ENCODE measurements at regions not wholly inside any gene's neighbourhood (a gene's known extent, or its start where the extent isn't known, plus 50 kb on each side); places are given as distances from the start of the nearest gene placed in this dataset.

GRCh38 chr2:52934323-52934898 lies 833.2 kb upstream of the CHAC2 start:
- no peak overlapping the region for H3K27ac ChIP-seq
- H3K4me3 ChIP-seq = no peak overlapping the region
- intact Hi-C loops (cut with DNase I; ENCODE audit: low total_unique reads) = no loop called here
- TF ChIP-seq, protein P1, sequence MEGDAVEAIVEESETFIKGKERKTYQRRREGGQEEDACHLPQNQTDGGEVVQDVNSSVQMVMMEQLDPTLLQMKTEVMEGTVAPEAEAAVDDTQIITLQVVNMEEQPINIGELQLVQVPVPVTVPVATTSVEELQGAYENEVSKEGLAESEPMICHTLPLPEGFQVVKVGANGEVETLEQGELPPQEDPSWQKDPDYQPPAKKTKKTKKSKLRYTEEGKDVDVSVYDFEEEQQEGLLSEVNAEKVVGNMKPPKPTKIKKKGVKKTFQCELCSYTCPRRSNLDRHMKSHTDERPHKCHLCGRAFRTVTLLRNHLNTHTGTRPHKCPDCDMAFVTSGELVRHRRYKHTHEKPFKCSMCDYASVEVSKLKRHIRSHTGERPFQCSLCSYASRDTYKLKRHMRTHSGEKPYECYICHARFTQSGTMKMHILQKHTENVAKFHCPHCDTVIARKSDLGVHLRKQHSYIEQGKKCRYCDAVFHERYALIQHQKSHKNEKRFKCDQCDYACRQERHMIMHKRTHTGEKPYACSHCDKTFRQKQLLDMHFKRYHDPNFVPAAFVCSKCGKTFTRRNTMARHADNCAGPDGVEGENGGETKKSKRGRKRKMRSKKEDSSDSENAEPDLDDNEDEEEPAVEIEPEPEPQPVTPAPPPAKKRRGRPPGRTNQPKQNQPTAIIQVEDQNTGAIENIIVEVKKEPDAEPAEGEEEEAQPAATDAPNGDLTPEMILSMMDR (IDR thresholded peaks at IDR 0.05 in 4 of 5, conservative IDR thresholded peaks at IDR 0.05 in 1 of 5) = no peak
- no peak for TF ChIP-seq POLR2A (IDR thresholded peaks at IDR 0.05)
- in situ Hi-C loops (cut with MboI; ENCODE audit: low sequenced_read_pairs in 4 of 4) = no loop called here
- ATAC-seq (no peak), DNase-seq (no peak)
- H3K36me3 ChIP-seq = no peaks in the 10 kb centered on the region
- H3K9me3 ChIP-seq = no peaks in the 10 kb centered on the region
- no peaks in the 10 kb centered on the region for H3K4me1 ChIP-seq
- no peaks in the 10 kb centered on the region for H3K27me3 ChIP-seq

DNA sequence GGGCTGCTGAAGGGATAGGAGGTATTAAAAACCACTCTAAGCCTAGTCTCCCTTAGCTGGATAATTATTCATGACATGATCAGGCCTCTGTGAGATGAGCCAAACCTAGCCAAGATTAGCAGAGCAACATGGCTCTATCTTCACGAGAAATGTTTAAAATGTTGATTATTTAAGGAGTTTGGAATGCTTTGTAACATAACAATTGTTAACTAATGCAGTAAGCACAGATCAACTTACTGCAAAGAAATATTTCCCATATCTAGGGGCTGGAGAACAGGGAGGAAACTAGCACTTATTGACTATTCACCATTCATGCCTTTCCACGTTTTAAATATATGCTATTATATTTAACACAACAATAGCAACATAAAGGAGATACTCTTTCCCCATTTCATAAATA lies 833.7 kb upstream of the CHAC2 start:
- H3K4me1 ChIP-seq = no peaks in the 10 kb centered on the region
- no peak overlapping the region for H3K4me3 ChIP-seq
- H3K36me3 ChIP-seq = no peaks in the 10 kb centered on the region
- no peaks in the 10 kb centered on the region for H3K27me3 ChIP-seq
- no peak for ATAC-seq
- no peak for DNase-seq
- TF ChIP-seq, protein P1 (IDR thresholded peaks at IDR 0.05 in 4 of 5, conservative IDR thresholded peaks at IDR 0.05 in 1 of 5) = no peak
- no peak for TF ChIP-seq POLR2A (IDR thresholded peaks at IDR 0.05)
- intact Hi-C loops (cut with DNase I; ENCODE audit: low total_unique reads) (no loop called here), in situ Hi-C loops (cut with MboI; ENCODE audit: low sequenced_read_pairs in 4 of 4) (no loop called here)
- no peaks in the 10 kb centered on the region for H3K9me3 ChIP-seq
- no peak overlapping the region for H3K27ac ChIP-seq

- Histone ChIP-seq H3K27ac (no peak overlapping the region), H3K9me3 (no peaks in the 10 kb centered on the region), H3K4me3 (no peak overlapping the region), H3K36me3 (no peaks in the 10 kb centered on the region), H3K4me1 (no peaks in the 10 kb centered on the region), H3K27me3 (no peaks in the 10 kb centered on the region)
- DNase-seq = no peak
- in situ Hi-C loops (cut with MboI; ENCODE audit: low sequenced_read_pairs in 4 of 4) (no loop called here), intact Hi-C loops (cut with DNase I; ENCODE audit: low total_unique reads) (no loop called here)
- ATAC-seq = no peak
- TF ChIP-seq POLR2A (IDR thresholded peaks at IDR 0.05) = no peak
- TF ChIP-seq, protein P1 (IDR thresholded peaks at IDR 0.05 in 4 of 5, conservative IDR thresholded peaks at IDR 0.05 in 1 of 5) = no peak
Observed at GRCh38 chr2:52931660-52932059, 835.9 kb upstream of the CHAC2 start.

DNA sequence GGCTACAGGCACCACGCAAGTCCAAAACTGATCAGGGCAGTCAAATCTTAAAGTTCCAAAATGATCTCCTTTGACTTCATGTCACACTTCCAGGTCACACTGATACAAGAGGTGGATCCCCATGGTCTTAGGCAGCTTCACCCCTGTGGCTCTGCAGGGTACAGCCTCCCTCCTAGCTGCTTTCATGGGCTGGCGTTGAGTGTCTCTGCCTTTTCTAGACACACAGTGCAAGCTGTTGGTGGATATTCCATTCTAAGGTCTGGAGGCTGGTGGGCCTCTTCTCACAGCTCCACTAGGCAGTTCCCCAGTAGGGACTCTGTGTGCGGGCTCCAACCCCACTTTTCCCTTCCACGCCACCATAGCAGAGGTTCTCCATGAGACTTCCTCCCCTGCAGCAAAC lies 838.2 kb upstream of the CHAC2 start:
- no peak for DNase-seq
- Histone ChIP-seq H3K9me3 (no peaks in the 10 kb centered on the region), H3K4me1 (no peaks in the 10 kb centered on the region), H3K4me3 (no peak overlapping the region), H3K27me3 (no peaks in the 10 kb centered on the region), H3K36me3 (no peaks in the 10 kb centered on the region), H3K27ac (no peak overlapping the region)
- in situ Hi-C loops (cut with MboI; ENCODE audit: low sequenced_read_pairs in 4 of 4) (no loop called here), intact Hi-C loops (cut with DNase I; ENCODE audit: low total_unique reads) (no loop called here)
- no peak for ATAC-seq
- TF ChIP-seq, protein P1 (IDR thresholded peaks at IDR 0.05 in 4 of 5, conservative IDR thresholded peaks at IDR 0.05 in 1 of 5) = no peak
- TF ChIP-seq POLR2A (IDR thresholded peaks at IDR 0.05) = no peak

DNA sequence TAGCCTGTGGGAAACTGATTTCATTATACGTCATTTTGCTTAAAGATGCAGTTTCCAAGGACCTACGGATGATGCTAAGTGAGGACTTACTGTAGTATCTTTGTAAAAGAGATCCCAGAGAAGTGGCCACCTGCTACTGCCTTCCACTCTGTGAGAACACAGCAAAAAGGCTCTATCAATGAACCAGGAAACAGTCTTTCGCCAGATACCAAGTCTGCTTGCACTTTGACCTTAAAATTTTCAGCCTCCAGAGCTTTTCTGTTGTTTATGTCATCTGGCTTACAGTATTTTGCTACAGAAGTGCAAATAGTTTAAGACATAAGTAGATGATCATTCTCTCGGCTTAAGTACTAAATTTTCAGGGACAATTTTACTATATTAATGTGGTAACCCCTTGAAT lies 847.9 kb upstream of the CHAC2 start:
- H3K4me3 ChIP-seq = no peak overlapping the region
- in situ Hi-C loops (cut with MboI; ENCODE audit: low sequenced_read_pairs in 4 of 4) = no loop called here
- intact Hi-C loops (cut with DNase I; ENCODE audit: low total_unique reads) = no loop called here
- no peaks in the 10 kb centered on the region for H3K4me1 ChIP-seq
- no peaks in the 10 kb centered on the region for H3K9me3 ChIP-seq
- H3K27ac ChIP-seq = no peak overlapping the region
- DNase-seq (no peak), ATAC-seq (no peak)
- H3K27me3 ChIP-seq = no peaks in the 10 kb centered on the region
- TF ChIP-seq POLR2A (IDR thresholded peaks at IDR 0.05) = no peak
- TF ChIP-seq, protein P1 (IDR thresholded peaks at IDR 0.05 in 4 of 5, conservative IDR thresholded peaks at IDR 0.05 in 1 of 5) = no peak
- no peaks in the 10 kb centered on the region for H3K36me3 ChIP-seq

Measured in gastrocnemius medialis (tissue), 4 donors.